ENCODE measurements at regions not wholly inside any gene's neighbourhood (a gene's known extent, or its start where the extent isn't known, plus 50 kb on each side); places are given as distances from the start of the nearest gene placed in this dataset.

DNA sequence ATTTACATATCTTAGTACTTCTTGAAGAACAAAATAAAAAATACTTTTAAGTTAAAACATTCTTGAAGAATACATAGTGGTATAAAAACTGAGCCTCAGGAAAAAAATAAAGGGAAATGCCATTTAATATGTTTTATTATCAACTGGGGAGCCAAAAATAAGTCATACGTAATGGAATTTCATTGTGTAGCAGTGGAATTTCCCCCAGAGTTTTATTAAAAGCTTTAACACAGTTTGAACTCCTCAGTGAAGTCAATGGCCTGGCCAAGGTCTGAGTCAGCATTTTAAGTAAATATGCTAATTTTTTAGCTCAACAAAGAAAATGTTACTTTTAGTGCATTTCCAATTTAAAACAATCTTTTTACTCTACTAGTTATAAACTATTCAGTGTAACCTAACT is 350.1 kb upstream of the ATP2B1 start:
- TF ChIP-seq POLR2A (IDR thresholded peaks at IDR 0.05): no peak
- no peak for TF ChIP-seq CTCF (IDR thresholded peaks at IDR 0.05)
- TF ChIP-seq EP300 (IDR thresholded peaks at IDR 0.05): no peak
- TF ChIP-seq POLR2AphosphoS5 (IDR thresholded peaks at IDR 0.05): no peak

Measured in stomach (tissue), 4 donors.